Progenitor cell of endocrine pancreas (in vitro differentiated cells): ENCODE measurements at regions not wholly inside any gene's neighbourhood (a gene's known extent, or its start where the extent isn't known, plus 50 kb on each side); places are given as distances from the start of the nearest gene placed in this dataset.

Source experiments
- DNase-seq: peaks from one replicate; pipeline ENCODE4 v3.0.0; 2021; ENCODE audit warnings: low spot score; ENCODE audit not compliant: unreplicated experiment
- H3K27ac Mint-ChIP-seq: 2 replicates; pipeline ENCODE4 v1.8.0; 2021; ENCODE audit warnings: mild to moderate bottlenecking, moderate library complexity, mixed read lengths
- H3K27me3 Mint-ChIP-seq: 2 replicates; pipeline ENCODE4 v1.8.0; 2021; ENCODE audit warnings: mixed read lengths
- H3K36me3 Mint-ChIP-seq: 2 replicates; pipeline ENCODE4 v1.8.0; 2022; ENCODE audit warnings: mixed read lengths; ENCODE audit not compliant: insufficient read depth
- H3K4me1 Mint-ChIP-seq: 2 replicates; pipeline ENCODE4 v1.8.0; 2021; ENCODE audit warnings: low read depth, mixed read lengths
- H3K4me3 Mint-ChIP-seq: 2 replicates; pipeline ENCODE4 v1.8.0; 2021; ENCODE audit warnings: low read depth, mild to moderate bottlenecking, moderate library complexity, mixed read lengths
- H3K9me3 Mint-ChIP-seq: 2 replicates; pipeline ENCODE4 v1.8.0; 2021; ENCODE audit warnings: low read depth, mixed read lengths
- TF ChIP-seq, protein P1 (sequence below): fragments of 200-600 bp; sonication (generic); IDR thresholded peaks from one replicate; pipeline ENCODE4 v1.5.0; 2021; ENCODE audit warnings: antibody characterized with exemption, mild to moderate bottlenecking; ENCODE audit not compliant: unreplicated experiment

DNA sequence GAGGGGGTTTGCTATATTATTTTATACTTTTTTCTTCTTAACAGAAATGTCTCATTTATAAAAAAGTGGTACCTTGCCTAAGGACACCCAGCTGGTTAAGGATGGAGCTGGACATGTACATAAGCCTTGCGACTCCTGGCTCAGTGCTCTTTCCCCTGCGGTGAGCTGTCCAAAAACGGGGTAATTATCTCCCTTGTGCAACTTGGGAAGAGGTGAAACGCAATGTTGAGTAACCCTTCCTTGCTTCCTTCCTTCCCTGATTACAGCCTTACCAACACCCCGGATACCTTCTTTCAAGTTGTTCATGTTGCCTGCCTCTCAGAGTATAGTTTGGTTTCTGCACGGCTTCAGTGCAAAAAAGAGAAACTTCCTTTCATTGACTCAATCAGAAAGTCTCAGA is 94.1 kb upstream of the XYLT1 start:
- TF ChIP-seq, protein P1, sequence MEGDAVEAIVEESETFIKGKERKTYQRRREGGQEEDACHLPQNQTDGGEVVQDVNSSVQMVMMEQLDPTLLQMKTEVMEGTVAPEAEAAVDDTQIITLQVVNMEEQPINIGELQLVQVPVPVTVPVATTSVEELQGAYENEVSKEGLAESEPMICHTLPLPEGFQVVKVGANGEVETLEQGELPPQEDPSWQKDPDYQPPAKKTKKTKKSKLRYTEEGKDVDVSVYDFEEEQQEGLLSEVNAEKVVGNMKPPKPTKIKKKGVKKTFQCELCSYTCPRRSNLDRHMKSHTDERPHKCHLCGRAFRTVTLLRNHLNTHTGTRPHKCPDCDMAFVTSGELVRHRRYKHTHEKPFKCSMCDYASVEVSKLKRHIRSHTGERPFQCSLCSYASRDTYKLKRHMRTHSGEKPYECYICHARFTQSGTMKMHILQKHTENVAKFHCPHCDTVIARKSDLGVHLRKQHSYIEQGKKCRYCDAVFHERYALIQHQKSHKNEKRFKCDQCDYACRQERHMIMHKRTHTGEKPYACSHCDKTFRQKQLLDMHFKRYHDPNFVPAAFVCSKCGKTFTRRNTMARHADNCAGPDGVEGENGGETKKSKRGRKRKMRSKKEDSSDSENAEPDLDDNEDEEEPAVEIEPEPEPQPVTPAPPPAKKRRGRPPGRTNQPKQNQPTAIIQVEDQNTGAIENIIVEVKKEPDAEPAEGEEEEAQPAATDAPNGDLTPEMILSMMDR = no peak
- Mint-ChIP-seq H3K27ac (no peak overlapping the region), H3K4me3 (no peak overlapping the region), H3K27me3 (peaks cover 7% of the 10 kb centered on the region), H3K4me1 (no peaks in the 10 kb centered on the region), H3K36me3 (no peaks in the 10 kb centered on the region), H3K9me3 (peaks cover 3% of the 10 kb centered on the region)
- no peak for DNase-seq

DNA sequence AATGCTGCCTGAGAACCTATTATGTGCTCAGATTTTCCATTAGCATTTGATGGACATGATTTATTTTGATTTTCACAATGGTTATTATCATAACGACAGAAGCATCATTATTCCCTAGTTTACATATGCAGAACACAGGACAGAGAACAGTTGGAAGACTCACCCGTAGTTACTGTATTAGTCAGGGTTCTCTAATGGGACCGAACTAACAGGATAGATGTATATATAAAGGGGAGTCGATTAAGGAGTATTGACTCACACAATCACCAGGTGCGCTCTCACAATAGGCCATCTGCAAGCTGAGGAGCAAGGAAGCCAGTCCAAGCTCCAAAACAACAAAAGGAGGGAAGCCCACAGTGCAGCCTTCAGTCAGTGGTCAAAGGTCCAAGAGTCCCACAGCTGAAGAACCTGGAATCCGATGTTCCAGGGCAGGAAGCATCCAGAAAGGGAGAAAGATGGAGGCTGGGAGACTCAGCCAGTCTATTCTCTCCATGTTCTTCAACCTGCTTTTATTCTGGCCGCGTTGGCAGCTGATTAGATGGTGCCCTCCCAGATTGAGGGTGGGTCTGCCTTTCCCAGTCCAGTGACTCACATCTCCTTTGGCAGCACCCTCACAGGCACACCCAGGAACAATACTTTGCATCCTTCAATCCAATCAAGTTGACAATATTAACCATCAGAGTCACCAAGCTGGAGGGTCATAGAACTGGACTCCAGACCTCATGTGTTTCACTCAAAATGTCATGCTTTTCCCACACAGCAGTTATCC is 92.7 kb upstream of the XYLT1 start:
- no peak for DNase-seq
- peaks cover 3% of the 10 kb centered on the region for H3K9me3 Mint-ChIP-seq
- H3K4me1 Mint-ChIP-seq = no peaks in the 10 kb centered on the region
- no peak overlapping the region for H3K27ac Mint-ChIP-seq
- no peak overlapping the region for H3K4me3 Mint-ChIP-seq
- peaks cover 10% of the 10 kb centered on the region for H3K27me3 Mint-ChIP-seq
- H3K36me3 Mint-ChIP-seq = no peaks in the 10 kb centered on the region
- TF ChIP-seq, protein P1 = no peak

DNA sequence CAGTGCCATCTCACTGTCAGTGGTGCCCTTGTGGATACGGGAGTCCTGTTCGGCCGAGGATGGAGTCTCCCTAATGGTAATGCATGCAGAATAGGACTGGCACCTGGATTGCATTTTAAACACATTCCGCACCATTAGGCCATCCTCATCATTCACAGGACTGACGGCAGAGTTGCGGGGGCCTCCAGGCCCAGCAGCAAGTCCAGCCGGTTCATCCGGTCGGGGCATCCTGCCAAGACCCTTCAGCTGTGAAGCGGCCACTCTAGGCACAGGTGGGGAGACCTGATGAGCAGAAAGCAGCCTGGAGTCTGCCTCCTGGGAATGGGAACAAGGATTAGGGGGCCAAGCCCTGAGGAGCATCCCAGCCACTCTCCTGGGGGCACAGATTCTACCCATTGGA is 90.3 kb upstream of the XYLT1 start:
- TF ChIP-seq, protein P1 = no peak
- H3K27ac Mint-ChIP-seq = no peak overlapping the region
- H3K9me3 Mint-ChIP-seq = no peaks in the 10 kb centered on the region
- DNase-seq = no peak
- H3K4me1 Mint-ChIP-seq = no peaks in the 10 kb centered on the region
- no peaks in the 10 kb centered on the region for H3K36me3 Mint-ChIP-seq
- H3K27me3 Mint-ChIP-seq = peaks cover 22% of the 10 kb centered on the region
- no peak overlapping the region for H3K4me3 Mint-ChIP-seq

DNA sequence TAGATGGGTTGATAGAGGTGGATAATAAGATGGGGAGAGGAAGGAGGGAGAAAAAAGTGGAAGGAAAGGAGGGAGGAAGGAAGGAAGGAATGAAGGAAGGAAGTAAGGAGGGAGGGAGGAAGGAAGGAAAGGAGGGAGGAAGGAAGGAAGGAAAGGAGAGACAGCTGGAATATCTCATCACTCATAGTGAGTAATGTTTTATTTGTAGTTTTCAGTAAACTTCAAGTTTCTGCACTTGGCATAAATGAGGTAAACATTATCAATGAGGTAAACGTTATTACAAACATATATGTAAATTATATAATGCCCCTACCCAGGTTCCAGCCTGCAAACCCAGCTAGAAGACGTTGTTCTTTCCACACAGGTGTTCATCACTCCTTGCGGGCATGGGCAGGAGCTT is 89.8 kb upstream of the XYLT1 start:
- TF ChIP-seq, protein P1 = no peak
- H3K27me3 Mint-ChIP-seq = peaks cover 22% of the 10 kb centered on the region
- no peak for DNase-seq
- H3K4me3 Mint-ChIP-seq = no peak overlapping the region
- no peak overlapping the region for H3K27ac Mint-ChIP-seq
- H3K36me3 Mint-ChIP-seq = no peaks in the 10 kb centered on the region
- H3K9me3 Mint-ChIP-seq = no peaks in the 10 kb centered on the region
- H3K4me1 Mint-ChIP-seq = no peaks in the 10 kb centered on the region

DNA sequence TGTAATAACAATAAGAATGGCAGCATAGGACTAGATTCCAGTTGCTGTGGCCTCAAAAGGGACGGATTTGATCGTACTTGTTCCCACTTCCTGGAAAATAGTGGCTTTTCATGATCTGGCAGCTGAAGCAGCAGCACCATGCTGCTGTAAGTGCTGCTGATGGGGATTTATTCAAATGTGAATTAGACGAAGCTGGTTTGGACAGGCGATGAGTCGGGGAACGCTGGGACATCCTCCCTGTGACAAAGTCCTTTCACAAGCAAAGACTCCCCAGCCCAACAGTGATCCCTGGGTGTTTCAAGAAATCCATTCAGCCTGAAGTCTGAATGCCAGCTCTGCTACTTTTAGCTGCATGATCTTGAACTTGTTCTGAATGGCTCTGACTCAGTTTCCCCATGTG is 88.6 kb upstream of the XYLT1 start:
- Mint-ChIP-seq H3K4me3 (no peak overlapping the region), H3K27me3 (peaks cover 25% of the 10 kb centered on the region), H3K27ac (no peak overlapping the region), H3K4me1 (no peaks in the 10 kb centered on the region), H3K36me3 (no peaks in the 10 kb centered on the region), H3K9me3 (no peaks in the 10 kb centered on the region)
- TF ChIP-seq, protein P1 = no peak
- DNase-seq = no peak
